BLaER1 treated with 17β-estradiol and CSF1 and Interleukin-3, amounts not matched to agents 10 nM and 100 nM (cell line): ENCODE measurements at regions not wholly inside any gene's neighbourhood (a gene's known extent, or its start where the extent isn't known, plus 50 kb on each side); places are given as distances from the start of the nearest gene placed in this dataset.

Source experiments
- H3K27ac ChIP-seq, 11 experiments: shearing (Covaris generic); formaldehyde crosslinking; 2 replicates each; pipeline ENCODE4 v1.8.1; 2022
- H3K27me3 ChIP-seq, 11 experiments: shearing (Covaris generic); formaldehyde crosslinking; 2 replicates each; pipeline ENCODE4 v1.8.1; 2022
- H3K36me3 ChIP-seq, 11 experiments: shearing (Covaris generic); formaldehyde crosslinking; 2 replicates each; pipeline ENCODE4 v1.8.1; 2022
- H3K4me1 ChIP-seq, 10 experiments: shearing (Covaris generic); formaldehyde crosslinking; 2 replicates each; pipeline ENCODE4 v1.8.1; 2022
- H3K4me2 ChIP-seq, 11 experiments: shearing (Covaris generic); formaldehyde crosslinking; 2 replicates each; pipeline ENCODE4 v1.8.1; 2022
- H3K4me3 ChIP-seq, 10 experiments: shearing (Covaris generic); formaldehyde crosslinking; 2 replicates each; pipeline ENCODE4 v1.8.1; 2022
- H3K9ac ChIP-seq, 11 experiments: shearing (Covaris generic); formaldehyde crosslinking; 2 replicates each; pipeline ENCODE4 v1.8.1; 2022
- H3K9me3 ChIP-seq, 11 experiments: shearing (Covaris generic); formaldehyde crosslinking; replicated peaks in 1 of 11; 2 replicates each; pipeline ENCODE4 v1.8.1; 2022
- H4K20me1 ChIP-seq, 11 experiments: shearing (Covaris generic); formaldehyde crosslinking; 2 replicates each; pipeline ENCODE4 v1.8.1; 2022
- Cebpa-rat ChIP-seq, 11 experiments: shearing (Covaris generic); IDR thresholded peaks; 2 replicates each; pipeline ENCODE4 v1.8.1; 2022

GRCh38 chr10:7007600-7008190 is 403.1 kb downstream of the SFMBT2 start:
- Histone ChIP-seq H3K4me2 (no peak overlapping the region), H3K9ac (no peak overlapping the region), H3K4me1 (peaks cover 0 to 11% (median 5%) of the 10 kb centered on the region in 10 experiments; a peak in 6 of 20 replicates), H3K27me3 (no peaks in the 10 kb centered on the region), H3K9me3 (peaks cover 0 to 11% (median 8%) of the 10 kb centered on the region in 11 experiments; a peak in 5 of 22 replicates), H3K36me3 (no peaks in the 10 kb centered on the region), H3K27ac (no peak overlapping the region), H4K20me1 (no peaks in the 10 kb centered on the region), H3K4me3 (no peak overlapping the region)
- TF ChIP-seq Cebpa-rat (IDR thresholded peaks at IDR 0.05) = no peak

- TF ChIP-seq Cebpa-rat (IDR thresholded peaks at IDR 0.05) = no peak
- Histone ChIP-seq H3K36me3 (no peaks in the 10 kb centered on the region), H3K4me2 (no peak overlapping the region), H4K20me1 (no peaks in the 10 kb centered on the region), H3K9me3 (peaks cover 0 to 13% (median 8%) of the 10 kb centered on the region in 11 experiments; a peak in 6 of 22 replicates), H3K4me3 (no peak overlapping the region), H3K4me1 (peaks cover 0 to 11% (median 5%) of the 10 kb centered on the region in 10 experiments; a peak in 6 of 20 replicates), H3K27ac (no peak overlapping the region), H3K9ac (no peak overlapping the region), H3K27me3 (no peaks in the 10 kb centered on the region)
These were observed 404.3 kb downstream of the SFMBT2 start for GRCh38 chr10:7006566-7006965.

DNA sequence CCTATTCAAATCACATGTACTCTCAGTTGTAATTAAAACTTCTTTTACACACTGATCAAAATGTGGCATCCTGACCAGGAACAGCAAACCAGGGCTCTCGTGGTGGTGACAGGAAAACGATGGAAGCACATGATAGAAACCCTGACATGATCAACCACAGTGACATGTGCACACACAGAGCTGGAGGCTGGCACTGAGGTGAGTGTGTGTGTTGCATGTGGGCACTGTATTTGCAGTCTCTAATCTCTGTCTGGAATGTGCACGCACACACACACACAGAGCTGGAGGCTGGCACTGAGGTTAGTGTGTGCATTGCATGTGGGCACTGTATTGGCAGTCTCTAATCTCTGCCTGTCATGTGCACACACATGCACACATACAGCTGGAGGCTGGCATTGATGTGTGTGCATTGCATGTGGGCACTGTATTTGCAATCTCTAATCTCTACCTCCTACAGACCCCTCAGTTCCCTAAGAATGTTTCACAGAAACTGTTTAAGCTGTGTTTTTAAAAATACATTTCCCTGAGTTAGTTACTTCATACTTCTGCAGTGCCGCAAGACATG is 406.9 kb downstream of the SFMBT2 start:
- Histone ChIP-seq H3K4me2 (no peak overlapping the region), H3K27me3 (no peaks in the 10 kb centered on the region), H3K27ac (no peak overlapping the region), H3K4me1 (peaks cover 0 to 13% (median 6%) of the 10 kb centered on the region in 10 experiments; a peak in 9 of 20 replicates), H3K4me3 (no peak overlapping the region), H3K9me3 (peaks cover 0 to 10% (median 0%) of the 10 kb centered on the region in 11 experiments; a peak in 2 of 22 replicates), H3K36me3 (no peaks in the 10 kb centered on the region), H4K20me1 (no peaks in the 10 kb centered on the region), H3K9ac (no peak overlapping the region)
- no peak for TF ChIP-seq Cebpa-rat (IDR thresholded peaks at IDR 0.05)

DNA sequence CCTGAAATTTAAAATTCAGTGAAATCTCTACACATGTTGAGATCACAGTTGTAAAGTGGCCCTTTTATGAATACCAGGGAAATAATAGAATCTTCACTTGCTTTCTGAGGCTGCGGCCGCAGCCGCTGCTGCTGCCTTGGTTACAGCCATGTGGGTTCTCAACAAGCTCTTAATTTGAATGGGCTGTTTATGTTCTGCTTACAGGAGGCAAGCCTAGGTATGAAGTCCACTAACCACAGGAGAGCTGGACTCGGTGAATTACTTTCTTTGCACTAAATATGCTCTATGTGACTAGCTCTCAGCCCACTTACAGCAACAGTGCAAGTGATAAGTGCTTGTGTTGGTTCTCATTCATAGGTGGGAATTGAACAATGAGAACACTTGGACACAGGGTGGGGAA is 410.8 kb downstream of the SFMBT2 start:
- Histone ChIP-seq H3K9ac (no peak overlapping the region), H3K9me3 (peaks cover 0 to 10% (median 0%) of the 10 kb centered on the region in 11 experiments; a peak in 1 of 22 replicates), H3K36me3 (no peaks in the 10 kb centered on the region), H3K27ac (no peak overlapping the region), H3K27me3 (no peaks in the 10 kb centered on the region), H3K4me3 (no peak overlapping the region), H4K20me1 (no peaks in the 10 kb centered on the region), H3K4me1 (peaks cover 5 to 16% (median 7%) of the 10 kb centered on the region in 10 experiments; a peak in 17 of 20 replicates), H3K4me2 (no peak overlapping the region)
- TF ChIP-seq Cebpa-rat (IDR thresholded peaks at IDR 0.05) = no peak

GRCh38 chr10:6999232-6999925 is 411.5 kb downstream of the SFMBT2 start:
- Histone ChIP-seq H3K4me2 (peak overlapping the region in 6 of 11 experiments; percentile 8 to 31 (median 20); a peak in 6 of 22 replicates), H3K36me3 (no peaks in the 10 kb centered on the region), H3K9ac (no peak overlapping the region), H3K4me3 (no peak overlapping the region), H3K27ac (no peak overlapping the region), H3K4me1 (peaks cover 0 to 11% (median 7%) of the 10 kb centered on the region in 10 experiments; a peak in 16 of 20 replicates), H4K20me1 (no peaks in the 10 kb centered on the region), H3K9me3 (peaks cover 0 to 10% (median 0%) of the 10 kb centered on the region in 11 experiments; a peak in 1 of 22 replicates), H3K27me3 (no peaks in the 10 kb centered on the region)
- no peak for TF ChIP-seq Cebpa-rat (IDR thresholded peaks at IDR 0.05)

- Histone ChIP-seq H4K20me1 (no peaks in the 10 kb centered on the region), H3K9ac (no peak overlapping the region), H3K4me1 (peaks cover 0 to 11% (median 7%) of the 10 kb centered on the region in 10 experiments; a peak in 16 of 20 replicates), H3K36me3 (0 out of 22 replicates have a peak, but pooled peaks cover 0 to 4% (median 0%) of the 10 kb centered on the region in 11 experiments), H3K9me3 (peaks cover 0 to 10% (median 6%) of the 10 kb centered on the region in 11 experiments; a peak in 12 of 22 replicates), H3K4me2 (no peak overlapping the region), H3K27ac (no peak overlapping the region), H3K4me3 (no peak overlapping the region), H3K27me3 (no peaks in the 10 kb centered on the region)
- no peak for TF ChIP-seq Cebpa-rat (IDR thresholded peaks at IDR 0.05)
These were observed 413.3 kb downstream of the SFMBT2 start for GRCh38 chr10:6997509-6997908.

GRCh38 chr10:6996431-6996830 is 414.4 kb downstream of the SFMBT2 start:
- Histone ChIP-seq H3K9ac (no peak overlapping the region), H4K20me1 (no peaks in the 10 kb centered on the region), H3K9me3 (peaks cover 0 to 10% (median 6%) of the 10 kb centered on the region in 11 experiments; a peak in 13 of 22 replicates), H3K27ac (no peak overlapping the region), H3K4me1 (peaks cover under 1 to 11% (median 7%) of the 10 kb centered on the region in 10 experiments; a peak in 19 of 20 replicates), H3K27me3 (no peaks in the 10 kb centered on the region), H3K4me2 (peak overlapping the region in 2 of 11 experiments; percentile 31 to 39; a peak in 1 of 22 replicates), H3K36me3 (0 out of 22 replicates have a peak, but pooled peaks cover 0 to 4% (median 0%) of the 10 kb centered on the region in 11 experiments), H3K4me3 (no peak overlapping the region)
- TF ChIP-seq Cebpa-rat (IDR thresholded peaks at IDR 0.05) = no peak

DNA sequence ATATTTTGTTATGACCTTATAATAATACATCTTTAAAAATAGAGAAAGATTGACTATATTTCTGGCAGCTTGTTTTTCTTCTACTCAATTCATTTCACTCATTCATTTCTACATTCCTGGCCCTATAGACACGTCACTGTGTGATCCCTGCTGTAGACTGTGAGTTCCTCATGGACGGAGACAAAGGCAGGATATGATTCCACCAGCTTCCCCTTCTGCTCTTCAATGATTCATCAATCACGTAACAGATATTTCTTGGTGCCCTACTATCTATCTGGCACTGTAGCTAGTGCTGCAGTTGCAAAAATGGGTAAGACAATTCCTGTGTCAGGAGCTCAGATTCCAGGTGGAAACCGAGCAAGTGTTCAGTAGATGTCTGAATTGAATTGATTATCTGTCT is 415.0 kb downstream of the SFMBT2 start:
- Histone ChIP-seq H3K4me1 (peaks cover 6 to 16% (median 12%) of the 10 kb centered on the region in 10 experiments), H3K27ac (no peak overlapping the region), H3K4me2 (peak overlapping the region in 5 of 11 experiments; percentile 12 to 39 (median 31); a peak in 3 of 22 replicates), H3K27me3 (no peaks in the 10 kb centered on the region), H4K20me1 (no peaks in the 10 kb centered on the region), H3K9me3 (peaks cover 0 to 15% (median 7%) of the 10 kb centered on the region in 11 experiments; a peak in 13 of 22 replicates), H3K36me3 (0 out of 22 replicates have a peak, but pooled peaks cover 0 to 4% (median 0%) of the 10 kb centered on the region in 11 experiments), H3K9ac (no peak overlapping the region), H3K4me3 (no peak overlapping the region)
- no peak for TF ChIP-seq Cebpa-rat (IDR thresholded peaks at IDR 0.05)

GRCh38 chr10:6995341-6995740 is 415.3 kb upstream of the PRKCQ start:
- no peak overlapping the region for H3K4me2 ChIP-seq
- H4K20me1 ChIP-seq = no peaks in the 10 kb centered on the region
- peaks cover 0 to 14% (median 7%) of the 10 kb centered on the region in 11 experiments; a peak in 13 of 22 replicates for H3K9me3 ChIP-seq
- no peak for TF ChIP-seq Cebpa-rat (IDR thresholded peaks at IDR 0.05)
- no peak overlapping the region for H3K27ac ChIP-seq
- no peak overlapping the region for H3K9ac ChIP-seq
- 0 out of 22 replicates have a peak, but pooled peaks cover 0 to 4% (median 0%) of the 10 kb centered on the region in 11 experiments for H3K36me3 ChIP-seq
- H3K4me3 ChIP-seq = no peak overlapping the region
- peaks cover 6 to 20% (median 16%) of the 10 kb centered on the region in 10 experiments for H3K4me1 ChIP-seq
- no peaks in the 10 kb centered on the region for H3K27me3 ChIP-seq
